MM.1S (cell line): ENCODE measurements at regions not wholly inside any gene's neighbourhood (a gene's known extent, or its start where the extent isn't known, plus 50 kb on each side); places are given as distances from the start of the nearest gene placed in this dataset.

ENCODE experiments used
- DNase-seq: peaks from one replicate; pipeline ENCODE4 v3.0.0-alpha.2; 2015
- H2AFZ ChIP-seq: fragments of 300-600 bp; sonication (generic); 2 replicates; pipeline ENCODE4 v1.6.0; 2016; ENCODE audit warnings: antibody characterized with exemption, low read length
- H3F3A ChIP-seq: fragments of 300-600 bp; sonication (generic); 2 replicates; pipeline ENCODE4 v1.6.1; 2016; ENCODE audit warnings: mild to moderate bottlenecking, antibody characterized with exemption, low read length, moderate library complexity, mixed read lengths; ENCODE audit not compliant: insufficient read depth
- H3K27ac ChIP-seq: fragments of 300-600 bp; sonication (generic); 2 replicates; pipeline ENCODE4 v1.5.1; 2016; ENCODE audit warnings: mild to moderate bottlenecking, low read length
- H3K27me3 ChIP-seq: fragments of 300-600 bp; sonication (generic); replicated peaks from 2 replicates; pipeline ENCODE4 v1.6.0; 2016; ENCODE audit warnings: low read length; ENCODE audit not compliant: insufficient read depth
- H3K36me3 ChIP-seq: fragments of 300-600 bp; sonication (generic); replicated peaks from 2 replicates; pipeline ENCODE4 v1.6.1; 2016; ENCODE audit warnings: mild to moderate bottlenecking, low read length, mixed read lengths; ENCODE audit not compliant: insufficient read depth
- H3K4me1 ChIP-seq: fragments of 300-600 bp; sonication (generic); 2 replicates; pipeline ENCODE4 v1.6.1; 2016; ENCODE audit warnings: low read length, mixed read lengths
- H3K4me2 ChIP-seq: fragments of 300-600 bp; sonication (generic); 2 replicates; pipeline ENCODE4 v1.6.0; 2016; ENCODE audit warnings: low read depth, low read length
- H3K4me3 ChIP-seq: fragments of 300-600 bp; sonication (generic); 2 replicates; pipeline ENCODE4 v1.5.1; 2016; ENCODE audit warnings: low read length, mixed read lengths
- H3K79me2 ChIP-seq: fragments of 300-600 bp; sonication (generic); 2 replicates; pipeline ENCODE4 v1.6.1; 2016; ENCODE audit warnings: mixed run types, low read length, mixed read lengths
- H3K9ac ChIP-seq: fragments of 300-600 bp; sonication (generic); 2 replicates; pipeline ENCODE4 v1.6.1; 2016; ENCODE audit warnings: low read length, mixed read lengths
- H3K9me2 ChIP-seq: fragments of 300-600 bp; sonication (generic); replicated peaks from 2 replicates; pipeline ENCODE4 v1.6.1; 2016; ENCODE audit warnings: mild to moderate bottlenecking, low read length, mixed read lengths; ENCODE audit not compliant: insufficient read depth
- H3K9me3 ChIP-seq: fragments of 300-600 bp; sonication (generic); replicated peaks from 2 replicates; pipeline ENCODE4 v1.6.1; 2016; ENCODE audit warnings: mild to moderate bottlenecking, low read length, mixed read lengths; ENCODE audit not compliant: insufficient read depth
- H4K20me1 ChIP-seq: fragments of 300-600 bp; sonication (generic); 2 replicates; pipeline ENCODE4 v1.6.1; 2016; ENCODE audit warnings: mild to moderate bottlenecking, low read length, moderate library complexity, mixed read lengths; ENCODE audit not compliant: insufficient read depth
- EZH2 ChIP-seq: fragments of 300-600 bp; sonication (generic); optimal IDR thresholded peaks from 2 replicates; pipeline ENCODE3; 2017; ENCODE audit warnings: low read depth, mild to moderate bottlenecking, antibody characterized with exemption, low read length, mixed read lengths
- EZH2phosphoT487 ChIP-seq: fragments of 300-600 bp; sonication (generic); IDR thresholded peaks from 2 replicates; pipeline ENCODE4 v1.6.1; 2018; ENCODE audit warnings: antibody characterized with exemption, low read length
- TF ChIP-seq, protein P1 (sequence below): fragments of 300-600 bp; sonication (generic); IDR thresholded peaks from 2 replicates; pipeline ENCODE4 v1.5.1; 2016; ENCODE audit warnings: antibody characterized with exemption, low read length, mixed read lengths

DNA sequence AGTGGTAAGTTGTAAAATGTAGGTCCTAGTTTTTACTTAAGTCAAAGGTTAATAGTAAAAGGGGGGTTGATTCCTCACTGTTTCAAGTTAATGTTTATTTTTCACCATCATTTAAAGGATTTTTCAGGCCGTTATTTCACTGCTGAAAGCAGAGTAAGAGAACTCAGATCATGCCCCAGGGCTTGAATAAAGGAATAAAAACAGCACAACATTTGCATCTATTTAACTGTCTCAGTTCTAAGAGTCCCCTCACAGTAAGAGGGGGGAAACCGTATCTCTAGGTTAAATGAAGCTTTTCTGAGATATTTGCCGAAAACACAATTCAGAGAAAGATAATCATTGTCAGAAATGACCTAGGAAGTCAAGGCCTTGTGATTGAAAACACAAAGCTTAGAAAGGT lies 138.2 kb upstream of the KCTD1 start:
- Histone ChIP-seq H3K27ac (no peak overlapping the region), H3F3A (no peaks in the 10 kb centered on the region), H3K4me2 (no peak overlapping the region), H3K9me3 (no peaks in the 10 kb centered on the region), H3K27me3 (no peaks in the 10 kb centered on the region), H3K36me3 (no peaks in the 10 kb centered on the region), H3K9ac (no peak overlapping the region), H3K9me2 (no peaks in the 10 kb centered on the region), H3K79me2 (no peaks in the 10 kb centered on the region), H3K4me3 (no peak overlapping the region), H3K4me1 (no peaks in the 10 kb centered on the region), H4K20me1 (no peaks in the 10 kb centered on the region), H2AFZ (no peak overlapping the region)
- DNase-seq, result no peak
- TF ChIP-seq EZH2phosphoT487, result no peak
- TF ChIP-seq, protein P1, sequence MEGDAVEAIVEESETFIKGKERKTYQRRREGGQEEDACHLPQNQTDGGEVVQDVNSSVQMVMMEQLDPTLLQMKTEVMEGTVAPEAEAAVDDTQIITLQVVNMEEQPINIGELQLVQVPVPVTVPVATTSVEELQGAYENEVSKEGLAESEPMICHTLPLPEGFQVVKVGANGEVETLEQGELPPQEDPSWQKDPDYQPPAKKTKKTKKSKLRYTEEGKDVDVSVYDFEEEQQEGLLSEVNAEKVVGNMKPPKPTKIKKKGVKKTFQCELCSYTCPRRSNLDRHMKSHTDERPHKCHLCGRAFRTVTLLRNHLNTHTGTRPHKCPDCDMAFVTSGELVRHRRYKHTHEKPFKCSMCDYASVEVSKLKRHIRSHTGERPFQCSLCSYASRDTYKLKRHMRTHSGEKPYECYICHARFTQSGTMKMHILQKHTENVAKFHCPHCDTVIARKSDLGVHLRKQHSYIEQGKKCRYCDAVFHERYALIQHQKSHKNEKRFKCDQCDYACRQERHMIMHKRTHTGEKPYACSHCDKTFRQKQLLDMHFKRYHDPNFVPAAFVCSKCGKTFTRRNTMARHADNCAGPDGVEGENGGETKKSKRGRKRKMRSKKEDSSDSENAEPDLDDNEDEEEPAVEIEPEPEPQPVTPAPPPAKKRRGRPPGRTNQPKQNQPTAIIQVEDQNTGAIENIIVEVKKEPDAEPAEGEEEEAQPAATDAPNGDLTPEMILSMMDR, result no peak
- no peak for TF ChIP-seq EZH2

DNA sequence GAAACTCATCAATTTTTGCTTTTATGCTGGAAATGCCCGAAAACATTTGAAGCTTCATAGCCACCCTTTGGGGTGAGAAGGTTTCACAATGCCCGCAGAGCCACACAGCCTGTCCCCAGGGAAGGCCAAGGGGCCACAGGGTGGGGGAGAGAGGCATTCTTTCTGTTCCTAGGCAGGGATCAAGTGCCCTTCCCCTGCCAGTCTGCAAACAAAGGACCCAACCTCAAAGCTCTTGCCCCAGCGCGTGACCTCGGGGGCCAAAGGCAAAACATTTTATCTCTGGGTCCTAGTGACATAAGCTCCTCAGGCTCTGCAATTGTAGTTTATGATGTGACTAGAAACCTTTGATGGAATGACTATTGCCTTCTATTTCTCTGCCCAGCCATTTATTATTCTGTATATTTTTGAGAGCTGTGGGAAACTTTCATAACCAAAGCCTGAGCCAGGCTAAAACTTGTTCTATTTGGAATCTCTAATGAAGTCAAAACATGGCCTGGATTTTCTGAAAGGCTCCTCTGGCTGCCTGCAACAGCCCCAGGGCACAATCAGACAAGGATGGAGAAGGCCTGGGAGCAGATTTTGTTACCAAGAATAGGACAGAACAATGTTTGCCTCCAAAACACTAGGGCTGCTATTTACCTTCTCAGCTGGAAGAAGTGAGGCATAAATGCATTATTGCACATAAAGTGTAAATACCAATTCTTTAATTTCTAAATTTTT lies 137.2 kb upstream of the KCTD1 start:
- Histone ChIP-seq H2AFZ (no peak overlapping the region), H3K4me1 (no peaks in the 10 kb centered on the region), H3K4me2 (no peak overlapping the region), H3K9me2 (no peaks in the 10 kb centered on the region), H3K79me2 (no peaks in the 10 kb centered on the region), H3K27ac (no peak overlapping the region), H3K9ac (no peak overlapping the region), H3F3A (no peaks in the 10 kb centered on the region), H3K36me3 (no peaks in the 10 kb centered on the region), H3K4me3 (no peak overlapping the region), H3K9me3 (no peaks in the 10 kb centered on the region), H4K20me1 (no peaks in the 10 kb centered on the region), H3K27me3 (no peaks in the 10 kb centered on the region)
- TF ChIP-seq, protein P1, result no peak
- TF ChIP-seq EZH2, result no peak
- no peak for TF ChIP-seq EZH2phosphoT487
- no peak for DNase-seq

DNA sequence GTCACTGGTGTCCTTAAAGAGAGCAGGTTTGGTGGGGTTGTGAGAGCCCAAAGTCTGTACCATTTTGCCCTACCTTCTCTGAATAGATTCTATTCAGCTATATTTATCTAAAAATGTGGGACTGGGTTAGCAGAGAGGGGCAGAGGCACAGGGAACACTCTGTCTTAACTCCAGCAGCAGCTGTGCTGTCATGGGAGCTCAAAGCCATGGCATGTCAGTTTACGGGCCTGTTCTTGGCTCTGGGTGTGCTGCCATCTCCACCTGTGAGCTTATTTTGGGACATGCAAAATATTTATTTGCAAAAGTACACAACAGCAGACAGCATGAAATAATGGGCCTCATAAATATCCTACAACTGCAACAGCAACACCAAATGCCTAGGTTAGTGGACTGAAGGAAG lies 129.6 kb upstream of the KCTD1 start:
- no peaks in the 10 kb centered on the region for H3K4me1 ChIP-seq
- H3K27me3 ChIP-seq, result no peaks in the 10 kb centered on the region
- H3K9ac ChIP-seq, result no peak overlapping the region
- no peak overlapping the region for H3K4me2 ChIP-seq
- no peaks in the 10 kb centered on the region for H3K9me2 ChIP-seq
- H2AFZ ChIP-seq, result no peak overlapping the region
- H3K27ac ChIP-seq, result no peak overlapping the region
- H3K79me2 ChIP-seq, result no peaks in the 10 kb centered on the region
- H3K36me3 ChIP-seq, result no peaks in the 10 kb centered on the region
- DNase-seq, result no peak
- H3K9me3 ChIP-seq, result no peaks in the 10 kb centered on the region
- H4K20me1 ChIP-seq, result no peaks in the 10 kb centered on the region
- no peak overlapping the region for H3K4me3 ChIP-seq
- TF ChIP-seq, protein P1, result no peak
- TF ChIP-seq EZH2 (no peak), EZH2phosphoT487 (no peak)
- no peaks in the 10 kb centered on the region for H3F3A ChIP-seq
